Liver (tissue), 8 donors: ENCODE measurements at regions not wholly inside any gene's neighbourhood (a gene's known extent, or its start where the extent isn't known, plus 50 kb on each side); places are given as distances from the start of the nearest gene placed in this dataset.

ENCODE experiments used
- DNase-seq: peaks from one replicate; pipeline ENCODE4 v3.0.0-alpha.2; 2017; ENCODE audit warnings: low spot score
- H3K27ac ChIP-seq, 2 donors: one replicate each; pipeline ENCODE4 v1.7.0; 2013; ENCODE audit warnings: inconsistent platforms in 2 of 2, low read length in 2 of 2, control low read depth in 1 of 2, low read depth in 1 of 2, mild to moderate bottlenecking in 1 of 2
- H3K27me3 ChIP-seq, 4 donors: one replicate each; pipeline versions ENCODE4 v1.6.1 to v1.7.0; 2013; ENCODE audit warnings: low read length in 3 of 4, inconsistent platforms in 1 of 4, mild to moderate bottlenecking in 1 of 4, moderate library complexity in 1 of 4; ENCODE audit not compliant: control insufficient read depth in 4 of 4, insufficient read depth in 4 of 4
- H3K36me3 ChIP-seq, 4 donors: one replicate each; pipeline versions ENCODE4 v1.6.1 to v1.7.0; 2013; ENCODE audit warnings: low read length in 3 of 4, mild to moderate bottlenecking in 3 of 4, low read depth in 1 of 4, moderate library complexity in 1 of 4; ENCODE audit not compliant: control insufficient read depth in 4 of 4, insufficient read depth in 3 of 4
- H3K4me1 ChIP-seq, 4 donors: one replicate each; pipeline versions ENCODE4 v1.6.1 to v1.7.0; 2013; ENCODE audit warnings: low read length in 3 of 4, mild to moderate bottlenecking in 3 of 4, moderate library complexity in 1 of 4; ENCODE audit not compliant: control insufficient read depth in 4 of 4, insufficient read depth in 4 of 4
- H3K4me3 ChIP-seq, 3 donors: one replicate each; pipeline versions ENCODE4 v1.6.1 to v1.7.0; 2013; ENCODE audit warnings: low read length in 3 of 3, control low read depth in 1 of 3, low read depth in 1 of 3, mild to moderate bottlenecking in 1 of 3
- H3K9ac ChIP-seq, 2 donors: one replicate each; pipeline ENCODE4 v1.7.0; 2013; ENCODE audit warnings: low read length in 2 of 2, mild to moderate bottlenecking in 2 of 2, moderate library complexity in 2 of 2, control low read depth in 1 of 2, low read depth in 1 of 2
- H3K9me3 ChIP-seq, 4 donors: one replicate each; pipeline versions ENCODE4 v1.6.1 to v1.7.0; 2013; ENCODE audit warnings: low read length in 3 of 4; ENCODE audit not compliant: control insufficient read depth in 4 of 4
- ATF3 ChIP-seq: IDR thresholded peaks from 2 replicates; pipeline ENCODE4 v1.6.1; 2016; ENCODE audit warnings: antibody characterized with exemption
- CTCF ChIP-seq: fragments of 150-350 bp; IDR thresholded peaks from 2 replicates; pipeline ENCODE4 v1.5.1; 2017; ENCODE audit warnings: improper control_type of control experiment, low read depth, low read length; ENCODE audit not compliant: missing input control
- EGR1 ChIP-seq, 2 donors: IDR thresholded peaks; 2 replicates each; pipeline ENCODE4 v1.6.1; 2016 to 2018; ENCODE audit warnings: antibody characterized with exemption in 2 of 2, low read depth in 2 of 2
- FOXA1 ChIP-seq: IDR thresholded peaks from 2 replicates; pipeline ENCODE4 v1.6.1; 2016; ENCODE audit warnings: antibody characterized with exemption
- GABPA ChIP-seq, 2 donors: IDR thresholded peaks in 1 of 2; conservative IDR thresholded peaks in 1 of 2; 2 replicates each; pipeline ENCODE4 v1.6.1; 2016; ENCODE audit warnings: antibody characterized with exemption in 2 of 2, mild to moderate bottlenecking in 1 of 2, moderate library complexity in 1 of 2
- HNF4A ChIP-seq, 2 donors: conservative IDR thresholded peaks; 2 replicates each; pipeline ENCODE4 v1.6.1; 2016; ENCODE audit warnings: antibody characterized with exemption in 2 of 2, mild to moderate bottlenecking in 2 of 2
- HNF4G ChIP-seq: IDR thresholded peaks from 2 replicates; pipeline ENCODE4 v1.6.1; 2016; ENCODE audit warnings: antibody characterized with exemption
- JUND ChIP-seq, 2 donors: IDR thresholded peaks; 2 replicates each; pipeline ENCODE4 v1.6.1; 2016; ENCODE audit warnings: antibody characterized with exemption in 2 of 2
- MAX ChIP-seq: IDR thresholded peaks from 2 replicates; pipeline ENCODE4 v1.6.1; 2016; ENCODE audit warnings: antibody characterized with exemption
- NR2F2 ChIP-seq: IDR thresholded peaks from 2 replicates; pipeline ENCODE4 v1.6.1; 2016; ENCODE audit warnings: antibody characterized with exemption
- RAD21 ChIP-seq, 2 donors: IDR thresholded peaks; 2 replicates each; pipeline ENCODE4 v1.6.1; 2016; ENCODE audit warnings: antibody characterized with exemption in 2 of 2, mild to moderate bottlenecking in 2 of 2
- REST ChIP-seq: IDR thresholded peaks from 2 replicates; pipeline ENCODE4 v1.6.1; 2016; ENCODE audit warnings: antibody characterized with exemption, mild to moderate bottlenecking
- RXRA ChIP-seq, 2 donors: IDR thresholded peaks; 2 replicates each; pipeline ENCODE4 v1.6.1; 2017 to 2018; ENCODE audit warnings: antibody characterized with exemption in 2 of 2, mild to moderate bottlenecking in 1 of 2
- SP1 ChIP-seq: IDR thresholded peaks from 2 replicates; pipeline ENCODE4 v1.6.1; 2018; ENCODE audit warnings: antibody characterized with exemption, mild to moderate bottlenecking
- TAF1 ChIP-seq: conservative IDR thresholded peaks from 2 replicates; pipeline ENCODE4 v1.6.1; 2016; ENCODE audit warnings: antibody characterized with exemption, mild to moderate bottlenecking
- YY1 ChIP-seq: IDR thresholded peaks from 2 replicates; pipeline ENCODE4 v1.6.1; 2016; ENCODE audit warnings: antibody characterized with exemption, mild to moderate bottlenecking
- ZBTB33 ChIP-seq: IDR thresholded peaks from 2 replicates; pipeline ENCODE4 v1.6.1; 2016; ENCODE audit warnings: antibody characterized with exemption
- WGBS: extraction: QIAGEN DNeasy Blood & Tissue Kit; methylation state at CpG from one replicate; pipeline ENCODE4 v1.1.7; 2013; 5-methylcytosine and 5-hydroxymethylcytosine counted together
- donor health status: healthy.
- donor health status: healthy.
- donor health status: healthy.
- donor health status: healthy.
- donor health status: healthy.

GRCh38 chr12:88683628-88684027, 103.4 kb upstream of the KITLG start:
- no peak overlapping the region for H3K27ac ChIP-seq
- 95% methylated on average over 1 of the region's 1 CpG for WGBS

GRCh38 chr12:88681271-88681670, 101.0 kb upstream of the KITLG start:
- TF ChIP-seq HNF4A (conservative IDR thresholded peaks at IDR 0.05) = no peak
- no peak for TF ChIP-seq SP1
- no peak for TF ChIP-seq JUND (IDR thresholded peaks at IDR 0.05)
- no peak for TF ChIP-seq GABPA (IDR thresholded peaks at IDR 0.05 in 1 of 2, conservative IDR thresholded peaks at IDR 0.05 in 1 of 2)
- no peak for TF ChIP-seq RAD21 (IDR thresholded peaks at IDR 0.05)
- H3K27ac ChIP-seq = no peak overlapping the region
- no peaks in the 10 kb centered on the region for H3K27me3 ChIP-seq
- no peak for DNase-seq
- H3K36me3 ChIP-seq = no peaks in the 10 kb centered on the region
- 98% methylated on average over 1 of the region's 1 CpG for WGBS
- H3K4me1 ChIP-seq = no peaks in the 10 kb centered on the region
- no peaks in the 10 kb centered on the region for H3K9me3 ChIP-seq
- H3K4me3 ChIP-seq = no peak overlapping the region
- no peak overlapping the region for H3K9ac ChIP-seq

More at GRCh38 chr12:88683628-88684027, 103.4 kb upstream of the KITLG start:
- Histone ChIP-seq H3K9me3 (no peaks in the 10 kb centered on the region), H3K36me3 (no peaks in the 10 kb centered on the region), H3K4me3 (no peak overlapping the region), H3K27me3 (no peaks in the 10 kb centered on the region), H3K4me1 (no peaks in the 10 kb centered on the region), H3K9ac (no peak overlapping the region)
- TF ChIP-seq HNF4G (no peak), RXRA (IDR thresholded peaks at IDR 0.05) (no peak), RAD21 (IDR thresholded peaks at IDR 0.05) (no peak), ZBTB33 (no peak), JUND (IDR thresholded peaks at IDR 0.05) (no peak), CTCF (no peak), SP1 (no peak), EGR1 (IDR thresholded peaks at IDR 0.05; ENCODE audit: low read depth in 2 of 2) (no peak), YY1 (no peak), TAF1 (no peak), GABPA (IDR thresholded peaks at IDR 0.05 in 1 of 2, conservative IDR thresholded peaks at IDR 0.05 in 1 of 2) (no peak), HNF4A (conservative IDR thresholded peaks at IDR 0.05) (no peak)
- DNase-seq = no peak

- H3K36me3 ChIP-seq = no peaks in the 10 kb centered on the region
- H3K27ac ChIP-seq = no peak overlapping the region
- H3K4me1 ChIP-seq = no peaks in the 10 kb centered on the region
- no peaks in the 10 kb centered on the region for H3K9me3 ChIP-seq
- H3K27me3 ChIP-seq = no peaks in the 10 kb centered on the region
- H3K4me3 ChIP-seq = no peak overlapping the region
- no peak for DNase-seq
- no peak overlapping the region for H3K9ac ChIP-seq
- TF ChIP-seq GABPA (IDR thresholded peaks at IDR 0.05 in 1 of 2, conservative IDR thresholded peaks at IDR 0.05 in 1 of 2) = no peak
- TF ChIP-seq ZBTB33 = no peak
- no peak for TF ChIP-seq ATF3
- TF ChIP-seq HNF4A (conservative IDR thresholded peaks at IDR 0.05) = no peak
- no peak for TF ChIP-seq RAD21 (IDR thresholded peaks at IDR 0.05)
- TF ChIP-seq FOXA1 = no peak
- no peak for TF ChIP-seq MAX
- TF ChIP-seq NR2F2 = no peak
- TF ChIP-seq REST = no peak
- no peak for TF ChIP-seq SP1
These were observed 97.2 kb upstream of the KITLG start for GRCh38 chr12:88677464-88677863.
